Kidney tubule cell (primary cell): ENCODE measurements at regions not wholly inside any gene's neighbourhood (a gene's known extent, or its start where the extent isn't known, plus 50 kb on each side); places are given as distances from the start of the nearest gene placed in this dataset.

ENCODE experiments used
- DNase-seq: peaks from one replicate; pipeline ENCODE4 v3.0.0-alpha.2; 2018; ENCODE audit warnings: low spot score

DNA sequence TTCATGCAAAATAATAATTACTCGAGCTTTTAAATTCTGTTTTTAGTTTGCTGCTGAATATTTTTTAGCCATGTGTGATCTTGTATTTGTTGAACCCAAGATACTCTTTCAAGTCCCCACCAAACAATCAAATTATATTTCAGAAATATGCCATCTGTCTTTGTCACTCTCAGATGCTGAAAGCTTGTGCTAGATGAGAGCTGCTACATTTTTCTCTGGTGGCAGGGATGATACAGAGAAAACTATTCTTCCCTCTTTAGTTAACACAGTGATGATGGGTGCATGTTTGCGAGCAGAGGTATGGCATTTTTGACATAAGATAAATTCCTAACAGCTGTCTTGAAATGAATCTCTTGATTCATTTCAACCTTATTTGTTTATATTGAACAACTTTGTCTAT is 100.6 kb upstream of the NPHP3 start:
- DNase-seq = no peak

DNA sequence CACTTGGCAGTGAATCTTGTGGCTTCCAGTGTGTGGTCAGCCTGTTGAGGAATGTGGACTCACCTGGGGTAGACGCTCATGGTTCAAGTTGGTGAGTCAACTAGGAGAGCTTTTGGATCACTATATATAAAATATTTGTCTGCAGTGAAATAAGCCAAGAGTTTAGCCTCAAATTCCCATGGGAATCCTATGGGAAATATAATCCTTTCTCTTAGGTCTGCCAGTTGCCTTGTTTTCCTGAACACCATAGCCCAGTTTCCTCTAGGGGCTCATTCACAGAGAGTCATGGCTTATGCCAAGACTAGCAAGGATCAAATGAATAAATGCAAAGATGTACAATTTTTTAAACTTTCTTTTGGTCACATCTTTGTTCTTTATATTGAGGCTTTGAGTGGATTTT is 100.1 kb upstream of the NPHP3 start:
- no peak for DNase-seq

DNA sequence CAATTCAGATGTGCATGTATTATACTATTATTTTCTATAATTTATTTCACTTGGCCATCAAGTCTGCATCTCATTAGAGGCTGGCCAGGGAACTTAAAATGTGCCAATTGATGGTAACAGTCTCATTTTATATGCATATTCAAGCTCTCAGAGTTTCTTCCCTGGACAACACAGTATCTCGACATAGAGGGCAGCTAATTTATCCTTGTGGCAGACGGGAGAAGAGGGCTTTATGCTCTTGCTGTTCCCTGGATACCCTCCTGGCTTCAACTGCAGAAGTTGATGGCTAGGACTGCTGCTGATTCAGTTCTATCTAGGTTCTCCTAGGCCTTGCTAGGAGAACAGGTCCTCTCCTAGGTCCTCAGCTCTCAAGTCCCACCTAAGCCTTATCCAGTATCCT is 99.1 kb upstream of the NPHP3 start:
- DNase-seq = no peak

DNA sequence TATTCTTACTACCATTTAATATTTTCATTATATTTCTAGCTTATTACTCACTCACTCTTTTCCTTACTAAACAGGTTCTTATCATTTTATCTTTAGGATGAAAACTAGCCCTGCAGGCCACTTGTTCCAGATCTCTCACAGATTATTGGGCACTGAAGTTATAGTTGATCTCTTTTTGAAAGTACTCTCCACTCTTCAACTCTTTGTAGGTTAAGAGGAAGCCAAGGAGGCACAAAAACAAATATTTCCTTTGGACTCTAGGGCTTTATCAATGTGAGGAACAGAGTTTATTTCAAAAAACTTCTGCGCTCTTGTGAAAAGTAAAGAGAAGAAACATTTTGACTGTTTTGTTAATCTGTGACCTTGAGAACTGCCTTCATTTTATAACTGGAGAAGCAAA is 96.0 kb upstream of the NPHP3 start:
- no peak for DNase-seq

DNA sequence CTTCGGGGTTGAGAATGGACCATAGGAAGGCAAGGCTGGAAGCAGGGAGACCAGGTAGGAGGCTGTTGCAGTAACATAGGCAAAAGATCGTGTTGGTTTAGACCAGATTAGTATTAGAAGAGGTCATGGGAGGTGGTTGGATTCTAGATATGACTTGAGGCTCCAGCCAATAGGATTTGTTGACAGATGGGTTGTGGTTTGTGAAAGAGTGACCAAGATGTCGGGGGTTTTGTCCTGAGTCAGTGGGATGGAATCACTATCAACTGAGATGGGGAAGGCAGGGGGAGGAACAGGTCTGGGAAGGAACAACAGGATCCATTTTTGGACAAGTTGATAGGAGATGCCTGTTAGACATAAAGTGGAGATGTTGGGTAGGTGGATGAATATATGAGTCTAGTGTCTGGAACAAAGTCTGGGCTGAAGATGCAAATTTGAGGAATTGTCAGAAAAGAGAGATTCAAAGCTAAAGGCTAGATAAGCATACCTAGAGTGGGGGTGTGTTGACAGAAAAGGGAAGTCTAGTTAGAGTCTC is 95.5 kb upstream of the NPHP3 start:
- DNase-seq = no peak

DNA sequence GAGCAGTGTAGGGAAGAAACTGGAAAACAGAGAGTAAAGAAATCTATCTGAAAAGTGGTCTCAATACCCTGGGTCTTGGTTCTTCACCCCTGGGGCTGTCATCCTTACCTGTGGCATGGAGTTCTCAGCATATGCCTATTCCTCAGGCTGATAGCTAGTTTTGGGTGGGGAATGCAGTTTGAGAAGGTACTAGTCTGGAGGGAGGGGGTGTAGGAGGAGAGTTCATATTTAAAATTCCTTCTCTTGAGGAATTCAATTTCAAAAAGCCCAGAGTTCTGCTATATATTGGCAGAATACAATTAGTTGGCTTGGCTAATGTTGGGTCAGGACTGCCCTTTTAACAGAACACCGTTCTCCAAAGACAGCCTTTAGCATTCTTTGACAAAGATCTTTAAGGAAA is 82.9 kb upstream of the NPHP3 start:
- no peak for DNase-seq

DNA sequence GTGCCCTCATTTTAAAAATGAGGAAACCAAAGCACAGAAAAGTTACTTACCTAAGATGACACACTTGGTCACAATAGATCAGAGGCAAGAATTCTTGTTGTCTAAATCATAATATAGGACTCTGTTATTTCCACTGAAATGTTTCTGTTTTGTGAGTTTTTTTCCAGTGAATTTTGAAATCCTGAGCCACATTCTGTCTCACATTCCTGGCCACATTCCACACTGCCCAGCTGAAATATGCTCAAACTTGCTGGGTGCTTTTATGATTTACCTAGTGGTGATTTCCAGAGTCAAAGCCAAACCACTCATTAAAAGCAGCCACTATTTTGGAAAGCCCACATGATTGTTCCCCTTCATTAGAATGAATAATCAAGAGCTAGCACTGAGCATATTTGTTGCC is 82.3 kb upstream of the NPHP3 start:
- DNase-seq = peak; percentile 53

DNA sequence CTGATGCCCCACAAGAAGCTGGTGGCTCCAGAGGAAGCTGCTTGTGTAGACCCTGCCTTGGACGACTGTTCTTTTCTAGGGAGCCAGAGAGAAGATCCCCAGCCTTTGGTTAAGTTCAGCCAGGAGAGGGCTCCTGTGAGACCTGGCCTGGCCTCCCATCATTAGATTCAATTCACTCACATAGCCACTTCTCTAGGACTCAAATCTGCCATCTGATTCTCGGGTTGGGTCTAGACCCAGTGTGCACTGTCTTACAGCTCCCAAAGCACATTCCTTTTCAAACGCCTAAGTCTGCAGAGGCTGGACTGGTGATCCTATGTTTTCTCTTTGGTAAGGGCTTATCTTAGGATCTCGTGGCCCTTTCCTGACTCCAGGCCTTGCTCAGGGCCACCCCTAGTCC is 81.7 kb upstream of the NPHP3 start:
- DNase-seq = no peak

DNA sequence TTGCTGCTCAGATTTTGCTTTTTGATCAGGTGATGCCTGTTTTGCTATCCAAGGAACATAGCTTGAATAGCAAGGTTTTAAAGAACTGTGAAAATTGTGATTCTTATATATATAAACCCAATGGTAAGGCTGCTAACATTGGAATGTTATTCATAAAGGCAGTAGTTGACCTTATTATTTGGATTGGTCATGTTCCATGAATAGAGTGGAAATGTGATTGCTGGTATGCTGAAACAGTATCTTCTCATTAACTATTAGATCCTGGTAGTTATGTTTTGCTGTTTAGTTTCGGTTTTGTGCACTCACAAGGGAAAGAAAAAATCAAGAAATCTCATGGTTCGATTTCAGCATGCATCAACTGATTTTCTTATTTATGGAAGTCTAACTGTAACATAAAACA is 78.7 kb upstream of the NPHP3 start:
- DNase-seq = peak; percentile 11

DNA sequence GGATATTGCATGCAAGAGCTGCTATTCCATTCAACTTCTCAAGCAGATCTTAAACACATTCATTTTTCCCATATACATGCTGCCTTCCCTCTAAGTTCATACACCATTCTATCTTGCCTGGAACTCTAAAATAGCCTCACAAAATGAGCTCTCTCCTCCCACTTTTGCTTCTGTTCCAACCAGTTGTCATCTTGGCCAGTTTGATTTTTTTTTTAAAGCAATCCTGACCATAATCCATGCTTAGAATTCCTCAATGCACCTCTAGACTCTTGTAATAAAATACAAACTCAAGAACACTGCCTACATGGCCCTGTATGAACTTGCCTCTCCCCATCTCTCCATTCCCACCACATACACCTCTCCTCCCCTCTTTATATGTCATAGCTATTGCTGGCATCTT is 68.6 kb upstream of the NPHP3 start:
- DNase-seq = no peak

DNA sequence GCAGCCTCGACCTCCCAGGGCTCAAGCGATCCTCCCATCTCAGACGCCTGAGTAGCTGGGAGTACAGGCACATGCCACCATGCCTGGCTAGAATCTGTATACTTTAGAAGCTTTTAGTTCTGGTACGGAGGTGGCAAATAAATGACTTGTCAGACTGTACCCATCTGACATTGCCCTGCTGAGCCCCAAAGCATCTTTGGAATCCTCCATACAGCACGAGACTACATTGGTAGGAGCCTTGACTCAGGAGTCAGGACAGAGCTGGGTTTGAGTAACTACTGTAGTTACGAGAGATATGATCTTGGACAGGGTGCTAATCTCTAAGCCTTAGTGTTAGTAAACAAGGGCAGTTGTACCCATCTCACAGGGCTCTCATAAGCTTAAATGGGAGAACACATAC is 67.8 kb upstream of the NPHP3 start:
- no peak for DNase-seq

DNA sequence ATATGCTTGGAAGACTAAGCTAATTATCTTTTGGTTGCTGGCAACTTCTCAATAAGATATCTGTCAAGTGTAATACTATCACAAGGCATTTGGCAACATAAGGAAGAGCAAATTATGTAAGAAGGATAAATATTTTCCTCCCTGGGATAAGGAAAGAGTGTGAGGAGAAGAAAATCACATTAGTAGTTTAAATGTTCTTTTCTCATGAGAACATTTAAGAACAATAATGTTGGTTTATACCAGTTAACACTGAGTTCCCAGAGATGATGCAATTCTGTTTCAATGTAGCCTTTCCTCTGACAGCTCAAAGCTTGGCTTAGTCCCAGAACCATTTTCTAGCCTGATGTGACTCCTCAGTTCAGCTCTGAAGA is 66.1 kb upstream of the NPHP3 start:
- DNase-seq = peak; percentile 29

DNA sequence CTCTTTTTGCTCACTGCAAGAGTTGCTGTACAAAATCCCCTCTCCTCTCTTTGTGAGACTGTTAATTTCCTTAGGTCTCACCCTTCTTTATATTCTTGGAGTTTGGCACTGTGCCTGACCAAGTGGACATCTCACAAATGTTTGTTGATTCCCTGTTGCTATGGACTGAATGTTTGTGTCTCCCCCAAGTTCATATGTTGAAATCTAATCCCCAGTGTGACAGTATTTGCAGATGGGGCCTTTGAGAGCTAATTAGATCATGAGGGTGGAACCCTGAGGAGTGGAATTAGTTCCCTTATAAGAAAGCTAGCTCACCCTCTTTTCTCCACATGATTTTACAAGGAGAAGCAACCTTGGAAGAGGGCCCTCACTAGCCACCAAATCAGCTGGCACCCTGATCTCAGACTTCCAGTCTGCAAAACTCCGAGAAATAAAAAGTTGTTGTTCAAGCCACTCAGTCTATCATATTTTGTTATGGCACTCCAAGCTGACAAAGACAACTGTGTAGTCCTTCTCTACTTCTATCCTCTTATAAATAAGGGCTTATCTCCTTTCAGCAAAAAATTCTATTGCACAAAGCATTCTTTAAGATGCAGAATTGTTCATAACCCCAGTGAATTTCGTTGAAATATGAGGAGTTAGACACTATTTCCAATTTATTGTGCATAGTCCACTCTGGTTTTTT is 65.5 kb upstream of the NPHP3 start:
- no peak for DNase-seq

DNA sequence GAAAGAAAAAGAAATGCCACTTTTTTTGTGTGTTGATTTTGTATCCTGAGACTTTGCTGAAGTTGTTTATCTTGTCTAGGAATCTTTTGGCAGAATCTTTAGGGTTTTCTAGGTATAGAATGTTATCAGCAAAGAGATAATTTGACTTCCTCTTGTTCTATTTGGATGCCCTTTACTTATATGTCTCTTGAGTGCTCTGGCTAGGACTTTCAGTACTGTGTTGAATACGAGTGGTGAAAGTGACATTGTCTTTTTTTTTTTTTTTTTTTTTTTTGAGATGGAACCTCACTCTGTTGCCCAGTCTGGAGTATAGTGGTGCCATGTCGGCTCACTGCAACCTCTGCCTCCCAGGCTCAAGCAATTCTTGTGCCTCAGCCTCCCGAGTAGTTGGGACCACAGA is 64.7 kb upstream of the NPHP3 start:
- no peak for DNase-seq

DNA sequence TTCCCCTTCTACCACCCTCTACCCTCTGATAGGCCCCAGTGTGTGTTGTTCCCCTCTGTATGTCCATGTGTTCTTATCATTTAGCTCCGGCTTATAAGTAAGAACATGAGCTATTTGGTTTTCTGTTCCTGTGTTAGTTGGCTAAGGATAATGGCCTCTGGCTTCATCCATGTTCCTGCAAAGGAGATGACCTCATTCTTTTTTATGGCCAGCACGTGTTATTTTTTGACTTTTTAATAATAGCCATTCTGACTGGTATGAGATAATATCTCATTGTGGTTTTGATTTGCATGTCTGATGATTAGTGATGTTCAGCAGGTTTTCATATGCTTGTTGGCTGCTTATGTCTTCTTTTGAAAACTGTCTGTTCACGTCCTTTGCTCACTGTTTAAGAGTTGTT is 63.1 kb upstream of the NPHP3 start:
- peak; percentile 18 for DNase-seq

DNA sequence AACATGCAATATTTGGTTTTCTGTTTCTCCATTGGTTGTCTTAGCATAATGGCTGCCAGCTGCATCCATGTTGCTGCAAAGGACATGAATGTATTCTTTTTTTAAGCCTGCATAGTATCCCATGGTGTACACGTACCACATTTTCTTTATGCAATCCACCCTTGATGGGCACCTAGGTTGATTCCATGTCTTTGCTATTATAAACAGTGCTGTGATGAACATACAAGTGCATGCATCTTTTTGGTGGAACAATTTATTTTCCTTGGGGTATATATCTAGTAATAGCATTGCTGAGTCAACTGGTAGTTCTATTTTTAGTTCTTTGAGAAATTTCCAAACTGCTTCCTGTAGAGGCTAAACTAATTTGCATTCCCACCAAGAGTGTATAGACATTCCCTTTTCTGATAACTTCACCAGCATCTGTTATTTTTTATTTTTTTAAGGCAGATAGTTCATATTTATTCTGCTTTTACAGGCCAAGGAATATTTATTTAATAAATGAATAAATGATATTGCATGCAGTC is 62.4 kb upstream of the NPHP3 start:
- no peak for DNase-seq

DNA sequence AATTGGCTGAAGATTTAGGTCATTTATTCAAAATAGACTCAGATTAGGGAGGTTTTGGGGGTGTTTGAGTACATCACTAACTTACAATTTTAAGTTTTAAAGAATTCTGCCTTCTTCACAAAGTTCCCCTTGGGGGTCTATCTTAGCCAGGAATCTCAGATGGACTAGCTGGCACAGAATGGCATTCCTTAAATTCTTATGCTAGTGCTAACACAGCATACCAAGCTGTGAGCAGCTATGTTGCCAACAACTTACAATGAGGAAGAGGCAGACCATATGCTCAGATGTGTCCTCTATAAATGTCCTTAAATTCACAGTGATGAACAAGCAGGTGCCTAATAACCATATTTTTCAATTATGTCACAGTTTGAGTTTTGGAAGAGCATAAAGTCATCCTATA is 60.9 kb upstream of the NPHP3 start:
- DNase-seq = peak; percentile 67

DNA sequence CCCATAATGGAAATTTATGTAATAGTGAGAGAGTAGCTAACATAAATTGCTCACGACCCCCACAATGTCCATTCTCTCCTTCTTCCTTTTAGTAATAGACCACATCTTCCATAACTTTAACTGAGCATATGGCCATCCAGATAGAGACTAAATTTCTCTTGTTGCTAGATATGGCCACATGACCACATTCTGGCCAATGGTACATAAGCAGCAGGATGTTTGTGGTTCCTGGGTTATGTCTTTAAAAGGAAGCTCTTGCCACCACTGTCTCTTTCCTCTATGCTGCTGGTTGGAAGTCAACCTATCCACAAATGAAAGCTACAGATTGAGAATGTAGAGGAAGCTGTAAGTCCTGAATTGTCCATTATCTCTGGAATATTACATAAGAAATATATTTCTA is 59.7 kb upstream of the NPHP3 start:
- DNase-seq = no peak

DNA sequence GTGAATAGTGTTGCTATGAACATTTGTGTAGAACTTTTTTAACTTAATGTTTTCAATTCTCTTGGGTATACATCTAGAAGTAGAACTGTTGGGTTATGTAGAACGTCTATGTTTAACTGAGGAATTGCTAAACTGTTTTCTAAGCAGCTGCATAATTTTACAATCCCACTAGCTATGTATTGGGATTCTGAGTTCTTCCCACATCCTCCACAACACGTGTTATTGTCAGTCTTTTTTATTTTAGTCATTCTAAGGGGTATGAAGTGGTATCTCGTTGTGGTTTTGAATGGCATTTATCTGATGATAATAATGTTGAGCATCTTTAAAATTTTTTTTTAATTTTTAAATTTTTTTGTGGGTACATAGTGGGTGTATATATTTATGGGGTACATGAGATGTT is 55.0 kb upstream of the NPHP3 start:
- DNase-seq = no peak

DNA sequence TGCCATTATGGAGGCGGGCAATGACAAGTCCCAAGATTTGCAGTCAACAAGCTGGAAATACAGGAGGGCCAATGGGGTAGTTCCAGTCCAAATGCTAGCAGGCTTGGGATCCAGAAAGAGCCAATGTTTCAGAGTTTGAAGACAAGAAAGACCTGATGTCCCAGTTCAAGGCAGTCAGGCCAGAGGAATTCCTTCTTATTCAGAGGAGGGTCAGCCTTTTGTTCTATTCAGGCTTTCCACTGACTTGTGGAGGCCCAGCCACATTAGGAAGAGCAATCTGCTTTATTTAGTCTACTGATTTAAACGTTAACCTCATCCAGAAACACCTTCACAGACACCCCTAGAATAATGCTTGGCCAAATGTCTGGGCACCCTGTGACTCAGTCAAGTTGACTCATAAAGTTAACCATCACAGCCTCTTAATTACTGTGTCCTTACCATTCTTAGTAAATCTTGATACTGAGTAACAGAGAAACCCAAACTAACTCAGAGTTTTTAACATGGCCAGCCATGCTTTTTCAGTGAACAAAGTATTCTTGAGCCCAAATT is 50.9 kb upstream of the NPHP3 start:
- DNase-seq = peak; percentile 80

DNA sequence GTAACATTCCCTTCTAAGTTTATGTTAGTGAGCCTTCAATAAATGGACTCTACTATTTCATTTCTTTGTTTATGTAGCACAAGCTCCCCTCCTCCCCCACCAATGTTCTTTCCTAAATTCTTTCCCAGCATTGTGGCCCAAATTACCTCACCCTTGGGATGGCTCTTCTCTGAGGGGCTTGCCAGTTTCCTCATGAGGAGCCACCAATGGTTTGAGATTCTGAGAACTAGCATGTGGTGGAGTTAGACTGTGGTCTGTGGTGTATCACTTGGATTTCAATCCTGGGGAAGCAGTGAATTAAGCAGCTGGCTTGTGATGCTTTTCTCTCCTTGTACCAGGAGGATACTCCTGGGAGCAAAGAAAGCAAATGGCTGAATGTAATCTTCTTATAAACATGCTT is 50.0 kb upstream of the NPHP3 start:
- no peak for DNase-seq
